GM19025 (cell line): ENCODE measurements at regions not wholly inside any gene's neighbourhood (a gene's known extent, or its start where the extent isn't known, plus 50 kb on each side); places are given as distances from the start of the nearest gene placed in this dataset.

Experiments
- ATAC-seq: cut with Tn5 transposase; IDR thresholded peaks from one replicate; pipeline ENCODE4 v1.9.1; 2021; ENCODE audit warnings: mild to moderate bottlenecking, low read depth, moderate library complexity; ENCODE audit not compliant: unreplicated experiment

DNA sequence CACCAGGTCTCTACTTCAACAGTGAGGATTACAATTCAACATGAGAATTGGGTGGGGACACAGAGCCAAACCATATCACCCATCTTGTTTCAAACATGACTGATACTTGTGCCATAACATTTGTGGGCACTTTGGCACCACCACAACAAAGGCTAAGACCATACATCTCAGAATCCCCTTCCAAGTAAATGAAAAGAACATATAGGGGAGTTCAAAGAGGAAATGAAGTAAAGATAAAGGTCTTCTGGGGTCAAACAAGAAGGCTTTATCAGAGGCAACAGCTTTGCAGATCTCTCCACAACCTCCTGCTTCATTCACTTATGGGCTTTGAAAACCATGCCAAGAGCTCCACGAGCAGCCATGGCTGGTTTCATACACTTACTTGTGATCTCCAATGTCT, 122.7 kb downstream of the ANKRD50 start:
- no peak for ATAC-seq

- ATAC-seq, result no peak
Measured at GRCh38 chr4:124590480-124590879, 122.1 kb downstream of the ANKRD50 start.

DNA sequence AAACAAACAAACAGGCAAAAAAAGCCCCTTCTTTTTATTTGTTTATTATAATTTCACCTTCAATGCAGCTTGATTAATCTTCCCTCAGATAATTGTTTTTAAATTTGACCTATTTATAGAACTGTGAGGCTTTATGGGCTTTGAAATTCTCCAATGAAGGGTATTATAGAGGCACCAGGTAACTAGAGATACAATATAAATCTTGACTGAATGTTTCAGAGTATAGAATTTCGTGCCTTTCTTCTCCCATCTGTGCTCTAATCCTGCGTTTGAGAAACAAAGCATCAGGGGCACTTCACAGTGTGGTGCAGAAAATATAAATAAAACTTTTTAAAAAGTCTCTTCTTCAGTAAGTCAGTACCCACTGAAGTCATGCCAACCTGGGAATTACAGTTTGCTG, 120.9 kb downstream of the ANKRD50 start:
- no peak for ATAC-seq

GRCh38 chr4:124593494-124593893, 119.0 kb downstream of the ANKRD50 start:
- ATAC-seq, result no peak

- no peak for ATAC-seq
Measured at GRCh38 chr4:124594945-124595344, 117.6 kb downstream of the ANKRD50 start.

DNA sequence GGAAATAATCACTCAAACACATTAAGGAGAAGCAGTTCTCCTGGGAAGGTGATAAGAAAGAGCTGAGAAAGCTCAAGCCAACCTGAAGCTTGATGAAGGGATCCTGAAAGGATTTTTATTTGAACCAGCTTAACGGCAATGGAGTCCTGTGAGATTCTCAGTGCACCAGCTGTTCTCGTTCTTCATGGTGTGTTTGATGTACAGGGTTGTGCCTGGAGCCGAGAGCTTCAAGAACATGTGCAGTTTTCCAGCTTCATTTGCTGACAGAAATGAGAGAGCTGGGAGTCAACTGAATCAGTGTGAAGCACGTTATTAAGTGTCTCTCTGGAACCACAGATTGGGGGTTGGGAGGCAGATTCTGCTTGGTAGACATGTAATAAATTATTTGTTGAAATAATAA, 115.7 kb downstream of the ANKRD50 start:
- ATAC-seq, result no peak

- ATAC-seq, result no peak
Measured at GRCh38 chr4:124610211-124610610, 102.3 kb downstream of the ANKRD50 start.
